Fibroblast of the aortic adventitia (primary cell): ENCODE measurements at regions not wholly inside any gene's neighbourhood (a gene's known extent, or its start where the extent isn't known, plus 50 kb on each side); places are given as distances from the start of the nearest gene placed in this dataset.
A peak's percentile ranks its signal among the peaks of the same experiment; 100 is the strongest.

Experiments
- DNase-seq: peaks from one replicate; pipeline ENCODE4 v3.0.0-alpha.2; 2010; ENCODE audit warnings: low read depth
- H3K4me3 ChIP-seq: 2 replicates; pipeline ENCODE4 v1.5.1; 2011; ENCODE audit warnings: low read depth, mild to moderate bottlenecking, control low read depth, low read length, moderate library complexity
- CTCF ChIP-seq: IDR thresholded peaks from 2 replicates; pipeline ENCODE4 v1.5.1; 2011; ENCODE audit warnings: mild to moderate bottlenecking, low read length, control low read depth, inconsistent platforms; ENCODE audit not compliant: insufficient read depth

- TF ChIP-seq CTCF, result no peak
- no peak overlapping the region for H3K4me3 ChIP-seq
- no peak for DNase-seq
Observed at GRCh38 chr10:118955531-118955930, 74.0 kb upstream of the NANOS1 start.

DNA sequence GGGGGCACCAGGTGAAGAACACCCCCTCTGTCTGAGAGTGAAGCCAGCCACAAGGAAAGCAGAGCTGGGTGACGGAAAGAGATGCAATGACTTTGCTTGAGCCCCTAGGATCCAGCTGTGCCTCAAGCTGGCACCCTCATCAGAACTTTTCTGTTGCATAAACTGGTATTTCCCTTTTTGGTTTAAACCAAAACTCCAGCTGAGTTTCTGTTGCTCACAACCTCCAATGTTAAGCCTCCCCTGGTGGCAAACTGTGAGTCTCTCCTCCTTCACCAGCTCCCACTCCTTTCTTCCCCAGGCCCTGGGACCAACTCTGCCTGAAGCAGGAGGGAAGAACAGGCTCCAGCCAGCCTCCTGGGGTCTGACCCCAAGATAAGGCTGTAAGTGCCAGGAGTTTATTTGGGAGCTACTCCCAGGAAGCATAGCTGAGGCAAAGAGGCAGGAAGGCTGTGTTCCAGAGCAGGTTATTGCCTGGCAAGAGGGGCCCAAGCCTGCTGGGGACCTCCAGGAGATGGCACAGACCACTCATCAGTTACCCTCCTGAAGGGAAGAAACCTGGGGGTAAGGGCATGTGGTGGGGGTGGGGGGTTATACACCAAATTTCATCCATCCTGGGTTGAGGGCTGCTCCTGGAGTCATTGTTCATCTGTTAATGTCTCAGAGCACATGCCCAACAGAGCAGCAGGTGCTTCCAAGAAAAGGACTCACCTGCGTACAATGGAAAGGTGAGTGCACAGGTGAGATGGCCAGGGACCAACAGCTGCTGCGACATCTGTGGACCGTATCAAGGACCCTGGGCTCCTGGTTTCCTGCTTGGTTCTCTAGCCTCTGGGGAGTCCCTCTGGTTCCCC lies 73.3 kb upstream of the NANOS1 start:
- peak; percentile 21 for DNase-seq
- H3K4me3 ChIP-seq, result no peak overlapping the region
- peak; percentile 13 for TF ChIP-seq CTCF

DNA sequence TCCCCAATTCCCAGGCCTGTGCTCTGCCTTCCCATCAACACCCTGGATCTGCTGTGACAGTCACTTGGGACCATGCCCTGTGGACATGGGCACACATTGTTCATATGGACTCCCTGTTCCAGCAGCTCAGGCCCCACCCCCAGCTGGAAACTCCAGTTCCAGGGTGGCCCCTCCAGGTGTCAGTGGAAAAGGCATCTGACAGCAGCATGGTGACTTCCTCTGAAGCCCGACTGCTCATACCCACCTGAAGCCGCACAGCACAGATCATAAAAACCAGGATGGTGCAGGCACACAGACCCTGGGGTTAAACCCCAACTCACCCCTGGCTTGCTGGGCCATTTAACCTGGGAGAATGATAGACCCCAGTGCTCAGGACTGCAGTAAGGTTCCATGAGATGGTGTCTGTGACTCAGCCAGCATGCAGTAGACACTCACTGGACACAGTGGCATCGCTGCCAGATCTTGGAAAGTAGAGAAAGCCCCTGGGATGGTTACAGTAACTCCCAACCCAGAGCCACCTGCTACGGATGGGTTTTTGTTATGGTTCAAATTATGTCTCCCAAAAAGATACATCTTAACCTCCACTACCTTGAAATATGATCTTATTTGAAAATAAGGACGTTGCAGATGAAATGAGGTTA lies 72.6 kb upstream of the NANOS1 start:
- DNase-seq, result no peak

GRCh38 chr10:118957443-118957825 lies 72.1 kb upstream of the NANOS1 start:
- no peak overlapping the region for H3K4me3 ChIP-seq
- DNase-seq, result no peak
- no peak for TF ChIP-seq CTCF

More for the DNA sequence above, 72.6 kb upstream of the NANOS1 start:
- TF ChIP-seq CTCF, result no peak
- no peak overlapping the region for H3K4me3 ChIP-seq

- DNase-seq, result no peak
- no peak for TF ChIP-seq CTCF
- H3K4me3 ChIP-seq, result no peak overlapping the region
Observed at GRCh38 chr10:118957966-118958365, 71.5 kb upstream of the NANOS1 start.

DNA sequence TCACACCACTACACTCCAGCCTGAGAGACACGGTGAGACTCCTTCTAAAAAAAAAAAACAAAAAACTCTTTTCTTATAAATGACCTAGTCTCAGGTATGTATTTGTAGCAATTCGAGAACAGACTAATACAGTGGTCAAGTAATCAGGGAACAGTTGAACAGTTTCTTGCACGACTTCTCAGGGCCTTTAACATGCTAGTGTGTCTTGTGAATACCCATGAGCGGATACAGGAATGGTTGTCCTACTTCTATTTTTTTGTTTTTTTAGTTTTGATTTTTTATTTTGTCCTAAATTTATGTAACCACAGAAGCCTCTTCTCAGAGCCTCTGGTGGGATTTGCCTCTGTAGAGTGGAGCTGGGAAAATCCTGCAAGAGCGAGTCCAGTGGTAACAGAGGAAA lies 71.0 kb upstream of the NANOS1 start:
- no peak for TF ChIP-seq CTCF
- H3K4me3 ChIP-seq, result no peak overlapping the region
- DNase-seq, result no peak
